Loucy (cell line): ENCODE measurements at regions not wholly inside any gene's neighbourhood (a gene's known extent, or its start where the extent isn't known, plus 50 kb on each side); places are given as distances from the start of the nearest gene placed in this dataset.

ENCODE experiments used
- CTCF ChIP-seq: fragments of 200-600 bp; sonication (generic); conservative IDR thresholded peaks from 2 replicates; pipeline ENCODE4 v1.5.1; 2014; ENCODE audit warnings: mild to moderate bottlenecking, antibody characterized with exemption, low read length
- EZH2phosphoT487 ChIP-seq: fragments of 200-600 bp; IDR thresholded peaks from 2 replicates; pipeline ENCODE4 v1.6.1; 2018; ENCODE audit warnings: antibody characterized with exemption, mild to moderate bottlenecking, moderate library complexity, borderline replicate concordance

GRCh38 chr5:4319478-4320128 is 724.0 kb downstream of the IRX1 start:
- TF ChIP-seq CTCF (no peak), EZH2phosphoT487 (no peak)
